Uterus (tissue), 2 donors: ENCODE measurements at regions not wholly inside any gene's neighbourhood (a gene's known extent, or its start where the extent isn't known, plus 50 kb on each side); places are given as distances from the start of the nearest gene placed in this dataset.

Experiments
- POLR2A ChIP-seq, 2 donors: fragments of 450-650 bp; IDR thresholded peaks; one replicate each; pipeline ENCODE4 v1.6.1; 2016; ENCODE audit warnings: antibody characterized with exemption in 2 of 2, mild to moderate bottlenecking in 1 of 2, moderate library complexity in 1 of 2
- TF ChIP-seq, protein P1 (sequence below), 4 experiments: fragments of 200-600 bp in 2 of 4; fragments of 450-650 bp in 2 of 4; sonication (generic) in 2 of 4; IDR thresholded peaks; one replicate each; pipeline ENCODE4 v1.5.1; 2016 to 2019; ENCODE audit warnings: antibody characterized with exemption in 4 of 4, mild to moderate bottlenecking in 2 of 4, moderate library complexity in 1 of 4

DNA sequence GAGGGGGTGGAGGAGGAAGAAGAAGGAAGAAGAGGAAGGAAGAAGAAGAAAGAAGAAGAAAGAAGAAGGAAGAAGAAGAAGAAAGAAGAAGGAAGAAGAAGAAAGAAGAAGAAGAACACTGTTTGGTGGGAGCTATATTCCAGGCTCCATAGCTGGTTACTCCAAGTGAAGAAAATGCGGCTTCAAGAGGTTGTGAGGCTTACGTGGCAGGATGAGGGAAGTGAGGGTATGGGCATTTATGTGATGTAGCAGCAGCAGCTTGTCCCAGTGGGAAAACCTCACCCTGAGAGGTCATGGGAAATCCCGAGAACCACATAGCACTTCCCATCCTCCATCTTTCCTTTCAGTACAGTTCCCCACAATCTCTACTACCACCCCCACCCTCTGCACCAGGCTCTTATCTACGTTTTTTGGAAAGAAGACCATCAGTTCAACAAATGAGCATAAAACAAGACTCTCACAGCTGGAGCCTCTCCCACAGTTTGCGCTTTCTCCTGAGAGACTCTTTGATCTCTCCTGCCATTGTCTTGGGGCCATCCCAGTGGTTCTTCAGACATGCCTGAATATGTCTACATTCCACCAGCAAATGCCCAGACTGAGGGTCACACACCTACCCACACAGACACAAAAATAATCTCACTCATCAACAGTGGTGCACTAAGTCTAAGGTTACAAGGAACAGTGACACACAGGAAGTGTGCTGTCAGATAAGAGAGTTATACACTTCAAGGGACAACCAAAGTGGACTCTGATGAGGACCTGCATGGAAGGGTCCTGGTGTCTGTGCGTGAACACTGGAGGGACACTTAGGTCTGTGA lies 77.9 kb upstream of the KCNJ15 start:
- TF ChIP-seq, protein P1, sequence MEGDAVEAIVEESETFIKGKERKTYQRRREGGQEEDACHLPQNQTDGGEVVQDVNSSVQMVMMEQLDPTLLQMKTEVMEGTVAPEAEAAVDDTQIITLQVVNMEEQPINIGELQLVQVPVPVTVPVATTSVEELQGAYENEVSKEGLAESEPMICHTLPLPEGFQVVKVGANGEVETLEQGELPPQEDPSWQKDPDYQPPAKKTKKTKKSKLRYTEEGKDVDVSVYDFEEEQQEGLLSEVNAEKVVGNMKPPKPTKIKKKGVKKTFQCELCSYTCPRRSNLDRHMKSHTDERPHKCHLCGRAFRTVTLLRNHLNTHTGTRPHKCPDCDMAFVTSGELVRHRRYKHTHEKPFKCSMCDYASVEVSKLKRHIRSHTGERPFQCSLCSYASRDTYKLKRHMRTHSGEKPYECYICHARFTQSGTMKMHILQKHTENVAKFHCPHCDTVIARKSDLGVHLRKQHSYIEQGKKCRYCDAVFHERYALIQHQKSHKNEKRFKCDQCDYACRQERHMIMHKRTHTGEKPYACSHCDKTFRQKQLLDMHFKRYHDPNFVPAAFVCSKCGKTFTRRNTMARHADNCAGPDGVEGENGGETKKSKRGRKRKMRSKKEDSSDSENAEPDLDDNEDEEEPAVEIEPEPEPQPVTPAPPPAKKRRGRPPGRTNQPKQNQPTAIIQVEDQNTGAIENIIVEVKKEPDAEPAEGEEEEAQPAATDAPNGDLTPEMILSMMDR (IDR thresholded peaks at IDR 0.05) = no peak
- TF ChIP-seq POLR2A (IDR thresholded peaks at IDR 0.05) = no peak
